Femur (tissue), 1 donor: ENCODE measurements at regions not wholly inside any gene's neighbourhood (a gene's known extent, or its start where the extent isn't known, plus 50 kb on each side); places are given as distances from the start of the nearest gene placed in this dataset.

Experiments
- DNase-seq: peaks from one replicate; pipeline ENCODE4 v3.0.0-alpha.2; 2017

DNA sequence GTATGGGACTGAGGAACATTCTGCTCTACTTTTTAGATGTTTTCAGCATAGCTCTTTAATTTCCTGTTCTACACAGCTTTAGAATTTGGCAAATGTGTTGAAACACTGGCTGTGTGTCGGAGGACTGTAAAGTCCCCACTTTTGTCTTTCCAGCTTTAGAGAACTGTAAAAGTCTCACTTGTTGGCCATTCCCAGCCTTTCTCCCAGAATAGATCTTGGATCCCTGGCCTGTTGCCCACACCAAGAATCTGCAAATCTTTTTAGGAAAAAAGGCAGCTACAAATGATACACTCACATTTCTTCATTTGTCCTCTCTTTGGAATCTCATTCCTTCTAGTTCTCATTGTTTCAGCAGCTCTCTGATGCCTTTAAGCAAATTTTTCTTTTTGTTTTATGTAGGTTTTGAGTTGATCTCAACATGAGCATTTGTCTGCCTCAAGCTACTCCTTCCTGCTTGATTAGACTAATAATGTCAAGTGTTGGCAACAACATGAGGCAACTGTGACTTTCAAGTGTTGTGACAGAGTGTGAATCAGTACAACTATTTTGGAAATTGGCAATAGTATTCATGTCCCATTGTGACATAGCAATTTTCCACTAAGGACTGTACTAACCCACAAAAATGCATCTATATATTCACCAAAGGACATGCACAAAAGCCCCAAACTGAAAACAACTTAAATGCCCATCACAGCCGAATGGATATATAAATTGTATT is 610.8 kb downstream of the EPHA4 start:
- DNase-seq = no peak

DNA sequence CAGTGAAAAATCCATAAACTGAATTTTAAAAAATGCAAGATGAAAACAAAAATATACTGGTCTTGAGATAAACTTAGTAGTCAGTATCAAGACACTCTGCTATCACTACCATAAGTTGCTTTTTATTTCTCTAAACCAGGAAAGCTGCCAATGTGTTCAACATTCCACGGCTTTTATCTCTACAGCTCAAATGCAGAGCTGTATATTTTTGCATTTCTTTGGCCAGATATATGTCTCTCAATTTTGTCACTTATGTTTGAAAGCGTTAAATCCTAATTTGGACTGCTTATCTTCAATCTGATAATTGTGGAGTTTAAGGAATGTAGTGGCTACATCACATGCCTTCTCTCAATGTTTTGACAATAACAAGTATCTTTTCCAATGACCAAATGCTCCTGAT is 609.5 kb downstream of the EPHA4 start:
- DNase-seq = no peak

DNA sequence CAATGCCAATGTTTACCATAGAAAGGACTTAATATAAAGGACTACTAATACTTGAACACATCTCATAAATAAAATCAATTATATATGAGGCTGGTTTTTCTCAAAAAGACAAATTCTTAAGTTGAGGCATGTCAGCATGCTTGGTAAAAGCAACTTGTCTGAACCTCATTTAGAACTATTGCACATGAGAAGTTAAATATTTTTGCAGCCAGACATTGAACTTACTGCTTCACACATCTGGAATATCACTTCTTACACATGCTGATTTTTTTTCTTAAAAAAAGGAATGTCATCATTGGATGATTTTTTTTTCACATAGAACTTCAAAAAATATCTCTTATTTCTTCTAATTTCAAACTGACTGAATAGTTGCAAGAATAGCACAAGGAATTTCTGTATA is 609.0 kb downstream of the EPHA4 start:
- DNase-seq = no peak

DNA sequence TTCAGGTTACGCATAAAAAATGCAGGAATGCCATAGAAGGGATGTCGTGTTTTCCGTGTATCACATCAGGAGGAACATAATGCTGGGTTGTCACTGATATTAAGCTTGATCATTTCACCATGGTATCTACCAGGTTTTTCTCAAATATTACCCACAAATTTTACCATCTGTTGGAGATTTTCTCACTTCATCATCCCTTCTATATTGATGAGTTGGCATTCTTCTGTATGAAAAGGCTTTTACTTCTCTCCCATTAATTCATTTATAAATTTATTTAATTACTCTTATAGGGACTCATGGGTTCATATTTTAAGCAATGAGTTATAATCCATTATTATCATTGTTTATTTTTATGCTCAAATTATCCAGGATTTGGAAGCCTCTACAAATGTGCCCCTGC is 608.2 kb downstream of the EPHA4 start:
- no peak for DNase-seq

DNA sequence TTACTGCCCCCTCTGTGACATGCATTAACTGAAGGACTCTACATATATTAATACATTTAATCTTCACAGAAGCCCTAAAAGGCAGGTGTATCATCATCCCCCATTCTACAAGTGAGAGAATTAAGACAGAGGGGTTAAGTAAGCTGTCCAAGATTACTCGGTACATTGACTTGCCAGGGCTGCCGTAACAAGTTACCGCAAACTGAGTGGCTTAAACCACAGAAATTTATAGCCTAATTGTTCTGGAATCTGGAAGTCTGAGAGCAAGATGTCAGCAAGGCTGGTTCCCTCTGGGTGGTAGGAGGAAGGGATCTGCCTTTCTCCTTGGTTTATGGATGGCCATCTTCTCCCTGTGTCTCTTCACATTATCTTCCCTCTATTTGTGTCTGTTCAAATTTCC is 605.5 kb downstream of the EPHA4 start:
- DNase-seq = no peak

DNA sequence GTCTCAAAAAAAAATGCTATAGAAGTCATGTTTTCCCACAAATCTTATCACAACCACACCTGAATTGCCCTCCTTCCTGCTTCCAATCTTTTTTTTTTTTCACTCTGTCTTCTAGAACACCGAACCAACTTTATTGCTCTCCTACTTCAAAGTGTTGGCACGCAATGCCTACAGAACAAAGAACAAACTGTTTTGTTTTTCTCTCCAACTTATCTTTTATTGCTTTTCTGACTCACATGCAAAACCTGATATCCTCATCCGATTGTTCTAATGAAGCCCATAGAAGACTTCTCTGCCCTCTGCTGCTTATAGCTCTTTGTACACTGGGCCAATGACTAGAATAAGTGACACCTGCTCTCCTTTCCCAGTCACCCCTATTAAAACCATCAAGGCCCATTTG is 602.8 kb downstream of the EPHA4 start:
- no peak for DNase-seq

DNA sequence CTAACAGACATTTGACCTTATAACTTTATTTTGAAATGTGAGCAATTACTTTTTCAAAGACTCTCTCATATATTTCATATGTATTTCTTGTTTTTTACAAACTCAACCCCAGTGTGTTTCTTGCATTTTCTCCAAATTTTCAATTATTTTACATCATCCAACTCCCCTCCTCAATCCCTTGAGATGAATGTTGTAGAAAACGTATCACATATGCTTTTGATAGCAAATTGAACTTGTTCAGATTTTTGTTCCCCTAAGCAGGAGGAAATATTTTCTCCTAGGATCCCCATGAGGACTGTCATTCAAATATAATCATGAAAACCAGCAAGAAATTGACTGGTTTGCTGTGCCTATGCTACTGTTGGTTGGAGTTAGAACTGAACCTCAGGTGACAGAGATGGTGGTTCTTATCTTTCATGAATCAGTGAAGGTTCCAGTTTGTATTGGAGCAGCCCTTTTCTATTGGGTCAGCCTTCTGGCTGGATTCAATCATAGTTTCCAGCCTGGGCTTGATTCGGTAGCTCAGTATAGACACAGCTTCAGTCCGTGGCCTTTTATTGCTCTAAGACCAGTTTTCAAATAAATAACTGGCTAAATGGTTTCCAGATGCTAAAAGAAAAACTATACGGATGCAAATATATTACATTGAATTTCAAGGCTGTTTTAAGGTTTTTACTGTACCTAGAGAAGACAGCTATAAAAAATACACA is 591.0 kb downstream of the EPHA4 start:
- DNase-seq = no peak

DNA sequence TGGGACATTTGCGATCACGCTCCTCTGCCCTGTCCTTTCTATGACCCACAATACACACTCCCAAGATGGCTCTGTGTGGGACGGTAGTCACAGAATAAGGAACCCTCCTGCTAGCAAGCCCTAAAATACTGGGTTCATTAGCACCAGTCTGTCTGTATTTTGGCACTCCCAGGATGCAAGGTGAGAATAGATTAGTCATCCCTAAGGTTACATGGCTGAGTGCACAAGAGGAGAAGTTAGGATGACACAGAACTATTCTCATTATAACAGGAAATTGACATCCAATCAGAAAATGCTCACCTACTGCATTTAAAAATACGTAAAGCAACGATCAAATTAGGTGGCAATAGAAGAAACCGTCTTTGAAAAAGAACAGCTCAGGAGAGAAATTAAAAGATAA is 590.2 kb downstream of the EPHA4 start:
- no peak for DNase-seq

DNA sequence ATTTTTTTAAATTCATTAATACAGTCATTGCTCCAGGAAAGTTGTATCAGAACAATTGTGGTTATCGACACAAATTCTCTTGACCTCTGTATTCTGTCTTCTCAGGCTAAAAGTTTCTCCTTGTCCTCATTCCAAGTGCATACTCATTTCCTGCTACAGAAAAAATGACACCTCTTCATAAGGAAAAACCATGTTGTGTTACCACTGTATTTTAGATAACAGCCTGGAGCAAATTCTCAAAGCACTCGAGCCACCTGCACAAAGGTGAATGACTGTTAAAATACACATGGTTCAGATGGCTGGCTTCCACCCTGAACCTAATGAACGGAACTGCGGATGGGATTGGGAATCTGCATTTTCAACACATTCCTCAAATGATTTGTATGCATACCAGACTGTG is 586.5 kb downstream of the EPHA4 start:
- DNase-seq = no peak

DNA sequence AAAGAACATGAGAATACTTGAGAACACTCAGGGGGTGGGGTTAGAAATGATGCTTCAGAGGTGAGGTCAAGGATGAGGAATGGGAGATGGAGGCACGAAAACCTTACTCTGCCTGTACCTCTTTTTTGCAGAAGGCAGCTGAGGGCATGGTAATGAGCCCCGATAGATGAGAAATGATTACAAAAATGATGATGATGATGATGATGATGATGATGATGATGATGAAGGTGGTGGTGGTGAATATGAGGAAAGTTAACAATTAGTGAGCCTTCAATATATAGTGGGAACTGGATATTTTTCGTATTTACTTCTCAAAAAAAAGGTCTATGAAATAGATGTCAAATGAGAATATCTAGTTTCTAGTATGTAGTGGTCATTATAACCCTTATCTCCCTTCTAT is 584.3 kb downstream of the EPHA4 start:
- DNase-seq = no peak

DNA sequence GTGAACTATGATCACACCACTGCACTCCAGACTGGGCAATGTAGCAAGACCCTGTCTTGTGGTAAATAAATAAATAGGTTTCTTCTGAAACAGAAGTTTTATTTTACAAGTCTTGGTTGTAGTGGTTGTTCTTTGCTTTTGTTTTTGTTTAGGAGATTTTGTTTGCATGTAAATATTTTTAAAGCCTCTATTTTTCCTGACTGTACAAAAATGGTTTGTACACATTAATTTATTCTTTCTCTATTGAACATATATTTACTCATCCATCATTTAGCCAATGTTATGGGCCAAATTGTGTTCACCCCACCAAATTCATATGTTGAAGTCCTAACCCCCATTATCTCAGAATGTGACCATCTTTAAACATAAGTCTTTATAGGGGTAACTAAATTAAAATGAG is 580.1 kb downstream of the EPHA4 start:
- no peak for DNase-seq

DNA sequence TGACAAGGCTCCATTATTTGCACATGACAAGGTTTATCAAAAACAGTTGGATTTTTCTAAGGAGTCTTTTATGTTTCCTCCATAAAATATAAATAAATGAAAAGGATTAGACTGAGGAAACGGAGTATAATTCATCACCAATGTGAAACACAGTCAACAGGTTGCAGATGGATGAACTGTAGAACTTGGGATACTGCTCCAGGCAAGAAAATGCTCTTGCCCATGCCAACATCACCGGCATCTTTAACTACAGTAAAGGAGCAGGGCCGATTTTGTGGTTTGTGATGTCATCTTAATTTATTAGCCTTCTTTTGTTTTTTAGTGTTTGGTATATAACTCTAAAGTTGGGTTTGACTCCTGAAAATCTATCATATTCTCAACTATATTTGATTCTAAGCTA is 577.3 kb downstream of the EPHA4 start:
- no peak for DNase-seq

DNA sequence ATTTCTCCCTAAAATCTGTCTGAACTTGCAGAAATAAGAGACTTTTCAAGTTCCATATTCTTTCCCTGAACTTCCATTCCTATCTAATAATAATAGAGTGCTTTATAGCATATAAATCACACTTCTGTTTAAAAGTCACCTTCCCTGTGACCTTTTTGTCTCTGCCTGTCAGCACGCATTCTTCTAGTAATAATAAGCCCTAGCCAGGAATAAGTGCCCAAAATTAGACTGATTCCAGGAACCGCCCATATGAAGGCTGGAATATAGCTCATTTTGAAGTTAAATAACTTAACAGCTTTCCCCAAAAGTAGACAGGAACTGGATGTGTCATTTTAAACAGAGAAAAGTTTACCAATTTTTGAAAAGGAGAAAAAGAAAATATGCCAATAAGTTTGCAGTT is 576.5 kb downstream of the EPHA4 start:
- no peak for DNase-seq

DNA sequence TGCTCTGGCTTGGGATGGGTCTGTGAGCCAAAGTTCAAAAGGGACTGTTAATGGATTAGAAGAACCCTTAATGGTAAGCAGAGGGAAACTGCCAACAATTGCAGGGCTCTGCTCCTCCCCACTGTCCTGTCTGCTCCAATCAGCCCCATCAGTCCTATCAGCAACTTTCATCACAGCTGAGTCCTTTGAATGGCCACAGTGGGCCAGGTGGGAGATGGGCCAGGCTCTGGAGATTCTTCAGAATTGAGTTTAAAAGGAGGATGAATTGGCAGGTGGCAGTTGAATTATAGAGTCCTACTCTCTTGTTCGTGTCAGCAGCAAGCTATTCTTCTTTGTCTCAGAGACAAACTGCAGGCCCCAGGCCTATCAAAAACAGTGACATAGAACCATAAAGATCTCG is 573.9 kb downstream of the EPHA4 start:
- DNase-seq = no peak

DNA sequence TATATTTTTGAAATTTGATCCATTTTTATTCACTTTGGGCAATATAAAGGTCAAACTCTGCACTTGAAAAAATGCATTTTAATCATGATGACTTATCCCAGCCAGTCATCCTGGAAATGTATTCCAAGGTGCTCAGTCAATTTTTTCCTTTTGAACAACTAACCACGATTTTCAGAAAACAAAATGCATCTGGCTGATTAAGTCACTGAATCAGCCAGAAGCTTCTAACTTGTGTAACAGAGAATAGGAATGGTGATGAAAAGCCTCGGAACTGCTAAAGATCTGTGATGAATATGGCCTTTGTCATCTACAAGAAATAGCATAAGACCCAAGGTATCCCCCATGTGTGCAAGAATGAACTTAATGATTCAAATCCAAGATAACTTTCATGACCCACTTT is 572.7 kb downstream of the EPHA4 start:
- DNase-seq = no peak

DNA sequence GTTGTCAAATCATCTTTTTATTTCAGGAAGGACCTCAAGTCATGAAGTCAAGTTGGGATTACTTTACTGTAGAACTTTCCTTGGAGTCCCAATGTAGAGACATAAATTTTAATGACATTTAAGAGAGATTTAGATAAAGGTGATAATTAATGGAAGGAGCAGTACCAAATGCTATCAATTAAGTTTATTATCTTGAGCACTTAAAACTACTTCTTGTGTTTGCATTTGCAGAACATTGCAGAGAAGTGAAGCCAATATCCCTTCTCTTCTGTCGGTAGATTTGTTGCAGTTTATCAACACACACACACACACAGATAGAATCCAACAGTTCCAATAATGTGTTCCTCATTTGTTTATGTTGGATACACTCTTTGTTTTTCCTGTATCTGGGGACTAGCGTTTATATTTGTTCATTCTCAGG is 570.7 kb downstream of the EPHA4 start:
- no peak for DNase-seq

DNA sequence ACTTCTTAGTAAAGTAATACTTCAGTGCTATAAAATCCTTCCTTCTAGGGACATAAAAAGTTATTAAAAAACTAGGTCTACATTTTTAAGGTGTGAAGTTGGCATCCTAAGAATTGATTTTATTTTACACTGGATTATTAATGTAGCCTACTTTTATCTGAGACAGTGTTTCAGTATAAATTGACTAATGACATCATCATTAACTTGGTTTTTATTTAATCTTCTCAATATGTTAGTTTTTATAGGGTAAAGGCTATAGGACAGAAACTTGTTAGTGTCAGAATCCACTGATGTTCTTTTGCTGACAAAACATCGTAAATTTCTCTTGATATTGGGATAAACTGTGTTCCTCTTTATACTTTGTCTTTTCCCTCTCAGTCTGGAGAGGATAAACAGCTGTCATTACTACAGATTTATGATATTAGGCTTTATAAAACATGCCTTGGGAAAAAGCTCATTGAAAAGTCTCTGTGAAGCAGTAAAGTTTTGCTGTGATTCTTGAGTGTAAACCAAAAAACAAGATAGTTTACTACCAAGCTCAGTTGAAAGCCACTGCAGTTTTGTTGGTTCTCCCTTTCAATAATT is 569.9 kb downstream of the EPHA4 start:
- DNase-seq = no peak

DNA sequence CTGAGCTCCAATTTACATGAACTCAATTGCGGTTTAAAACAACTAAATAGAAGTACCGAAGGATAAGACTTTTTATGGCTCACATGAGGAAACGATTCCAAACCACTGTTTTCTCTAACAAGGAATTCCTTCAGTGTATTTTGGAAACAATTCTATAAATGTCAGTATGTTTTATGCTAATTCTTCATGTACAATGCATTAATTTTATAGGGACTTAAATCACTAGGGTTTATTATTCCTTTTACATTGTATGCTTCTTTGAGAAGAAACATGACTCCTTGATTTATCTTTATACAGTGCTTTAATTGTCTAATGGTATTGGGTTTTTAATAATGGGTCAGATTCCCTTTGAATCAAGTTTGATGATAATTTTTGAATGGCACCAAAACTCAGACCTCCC is 566.8 kb downstream of the EPHA4 start:
- no peak for DNase-seq

DNA sequence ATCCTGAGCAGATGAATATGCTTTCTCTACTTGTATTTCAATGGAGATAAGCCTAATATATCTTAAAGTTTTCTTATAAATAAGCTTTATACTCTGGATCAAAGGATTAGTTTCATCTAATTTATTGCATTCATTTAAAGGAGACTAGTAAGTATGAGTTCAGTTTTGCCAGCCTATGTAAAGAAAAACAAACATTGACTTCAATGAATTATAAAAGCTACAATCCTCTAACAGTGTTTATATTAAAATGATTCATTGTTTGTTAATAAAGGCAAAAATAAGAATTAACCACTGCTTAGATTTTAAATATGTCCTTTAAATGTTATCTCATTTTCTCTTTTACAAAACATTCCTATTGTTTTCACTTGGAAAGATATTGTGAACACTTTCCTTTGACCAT is 566.0 kb downstream of the EPHA4 start:
- DNase-seq = no peak

DNA sequence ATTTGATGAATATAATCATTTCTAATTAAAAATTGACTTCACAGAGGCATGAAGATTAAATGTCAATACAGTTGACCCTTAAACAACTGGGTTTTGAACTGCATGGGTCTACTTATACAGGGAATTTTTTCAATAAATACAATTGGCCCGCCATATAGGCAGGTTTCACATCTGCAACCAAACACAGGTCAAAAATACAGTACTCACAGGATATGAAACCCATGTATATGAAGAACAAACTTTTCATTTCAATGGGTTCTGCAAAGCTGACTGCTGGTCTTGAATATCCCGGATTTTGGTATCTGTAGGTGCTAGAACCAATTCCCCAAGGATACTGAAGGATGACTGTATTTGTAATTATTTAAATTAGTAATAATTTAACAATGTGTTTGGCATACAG is 555.6 kb downstream of the EPHA4 start:
- no peak for DNase-seq

DNA sequence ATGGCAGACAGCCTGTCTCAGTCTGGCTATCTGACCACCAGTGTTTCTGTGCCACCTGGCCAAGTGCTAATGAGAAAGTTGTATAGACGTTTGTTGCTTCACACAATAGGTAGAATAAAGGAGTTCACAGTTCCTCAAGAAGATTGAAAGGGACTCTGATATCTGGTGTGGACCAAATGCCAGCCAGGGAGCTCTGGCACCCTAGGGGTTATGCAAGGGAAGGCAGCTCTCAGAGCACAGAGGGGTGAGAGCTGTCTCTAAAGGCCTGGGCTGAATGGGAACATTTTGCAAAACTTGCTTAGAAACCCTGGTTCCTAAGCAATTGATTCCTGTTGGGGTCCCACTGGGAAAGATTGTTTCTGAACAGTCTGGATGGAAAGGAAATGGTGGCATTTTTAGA is 553.8 kb downstream of the EPHA4 start:
- DNase-seq = no peak

DNA sequence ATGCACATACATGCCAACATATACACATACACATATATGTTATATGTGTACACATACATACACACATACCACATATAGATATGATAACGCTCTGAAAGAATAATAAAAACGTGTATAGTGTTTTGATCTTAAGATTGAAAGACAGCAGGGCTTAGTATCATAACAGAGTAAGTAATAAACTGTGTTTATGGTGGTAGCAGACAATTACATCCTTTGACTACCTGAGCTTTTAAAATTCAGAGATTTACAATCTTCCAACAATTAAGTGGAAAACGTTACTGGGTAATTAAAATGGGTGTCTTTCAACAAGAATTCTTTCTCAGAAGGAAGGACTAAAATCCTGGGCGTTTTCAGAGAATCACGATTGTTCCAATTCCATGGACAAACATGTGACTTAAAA is 552.4 kb downstream of the EPHA4 start:
- no peak for DNase-seq

DNA sequence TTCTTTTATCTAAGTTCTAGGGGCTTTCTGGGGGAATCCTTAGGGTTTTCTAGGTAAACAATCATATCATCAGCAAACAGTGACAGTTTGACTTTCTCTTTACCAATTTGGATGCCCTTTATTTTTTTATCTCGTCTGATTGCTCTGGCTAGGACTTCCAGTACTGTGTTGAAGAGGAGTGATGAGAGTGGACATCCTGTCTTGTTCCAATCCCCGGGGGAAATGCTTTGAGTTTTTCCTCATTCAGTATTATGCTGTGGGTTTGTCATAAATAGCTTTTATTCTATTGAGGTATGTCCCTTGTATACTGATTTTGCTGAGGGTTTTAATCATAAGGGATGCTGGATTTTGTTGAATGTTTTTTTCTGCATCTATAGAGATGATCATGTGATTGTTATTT is 549.5 kb downstream of the EPHA4 start:
- DNase-seq = no peak

DNA sequence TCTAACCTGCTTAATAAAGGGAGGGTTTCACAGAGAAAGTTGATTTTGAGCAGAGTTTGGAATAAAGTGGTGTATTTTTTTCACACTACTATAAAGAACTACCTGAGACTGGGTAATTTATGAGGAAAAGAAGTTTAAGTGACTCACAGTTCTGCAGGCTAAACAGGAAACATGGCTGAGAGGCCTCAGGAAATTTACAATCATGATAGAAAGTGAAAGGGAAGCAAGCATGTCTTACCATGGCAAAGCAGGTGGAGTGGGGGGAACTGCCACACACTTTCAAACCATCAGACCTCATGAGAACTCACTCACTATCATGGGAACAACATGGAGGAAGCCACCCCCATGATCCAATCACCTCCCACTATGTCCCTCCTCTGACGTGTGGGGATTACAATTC is 546.7 kb downstream of the EPHA4 start:
- no peak for DNase-seq
